Upper lobe of right lung (tissue), 1 donor: ENCODE measurements at regions not wholly inside any gene's neighbourhood (a gene's known extent, or its start where the extent isn't known, plus 50 kb on each side); places are given as distances from the start of the nearest gene placed in this dataset.

Source experiments
- ATAC-seq: fragments of 200-7000 bp; cut with Tn5 transposase; one replicate; pipeline ENCODE4 v1.9.1; 2020; ENCODE audit warnings: mild to moderate bottlenecking, moderate library complexity
- DNase-seq: peaks from one replicate; pipeline ENCODE4 v3.0.0-alpha.2; 2020
- H3K27ac ChIP-seq: fragments of 200-600 bp; one replicate; pipeline ENCODE4 v1.8.0; 2022
- H3K27me3 ChIP-seq: fragments of 200-600 bp; one replicate; pipeline ENCODE4 v1.8.0; 2022; ENCODE audit warnings: mild to moderate bottlenecking
- H3K36me3 ChIP-seq: fragments of 200-600 bp; one replicate; pipeline ENCODE4 v1.8.0; 2022
- H3K4me1 ChIP-seq: fragments of 200-600 bp; one replicate; pipeline ENCODE4 v1.8.0; 2022
- H3K4me3 ChIP-seq: fragments of 200-600 bp; one replicate; pipeline ENCODE4 v1.8.0; 2022; ENCODE audit warnings: mild to moderate bottlenecking
- H3K9me3 ChIP-seq: fragments of 200-600 bp; one replicate; pipeline ENCODE4 v1.8.0; 2022
- CTCF ChIP-seq: fragments of 200-600 bp; IDR thresholded peaks from one replicate; pipeline ENCODE4 v1.8.0; 2022; ENCODE audit warnings: antibody characterized with exemption
- intact Hi-C: fragments of 100-400 bp; cut with DNase I; formaldehyde crosslinking; loops from one replicate; pipeline ENCODE4 v1.11.0; 2022
- donor health status: DM: no; HTN: yes; CAD: no; lungs with severe emphysema.

DNA sequence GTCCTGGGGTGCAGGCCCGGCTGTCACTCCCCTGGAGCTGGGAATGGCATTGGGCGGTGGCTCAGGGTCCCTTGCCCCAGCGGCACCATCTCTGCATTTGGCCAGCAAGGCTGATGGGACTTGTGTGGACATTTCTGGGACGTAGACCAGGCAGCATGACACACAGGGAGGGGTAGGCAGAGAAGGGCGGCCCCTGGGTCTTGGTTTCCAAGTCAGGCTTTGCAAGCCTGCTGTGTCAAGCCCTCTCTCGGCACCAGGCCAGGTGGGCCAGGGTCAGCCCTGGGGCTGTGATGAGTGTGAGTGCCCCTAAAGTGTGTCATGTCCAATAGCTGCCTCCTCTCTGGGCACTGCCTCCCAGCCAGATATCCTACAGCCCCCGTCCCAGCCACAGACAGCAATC is 335.2 kb downstream of the SEC14L1 start:
- Histone ChIP-seq H3K9me3 (no peaks in the 10 kb centered on the region), H3K27me3 (no peaks in the 10 kb centered on the region), H3K4me1 (peaks cover 86% of the 10 kb centered on the region), H3K27ac (no peak overlapping the region), H3K36me3 (no peaks in the 10 kb centered on the region), H3K4me3 (no peak overlapping the region)
- intact Hi-C loops = no loop called here
- no peak for DNase-seq
- no peak for ATAC-seq
- no peak for TF ChIP-seq CTCF

- Histone ChIP-seq H3K27me3 (no peaks in the 10 kb centered on the region), H3K27ac (no peak overlapping the region), H3K36me3 (no peaks in the 10 kb centered on the region), H3K4me1 (peaks cover 82% of the 10 kb centered on the region), H3K9me3 (no peaks in the 10 kb centered on the region), H3K4me3 (no peak overlapping the region)
- no peak for DNase-seq
- no peak for TF ChIP-seq CTCF
- intact Hi-C loops = no loop called here
- no peak for ATAC-seq
Measured at GRCh38 chr17:77476498-77476897, 335.7 kb downstream of the SEC14L1 start.

- Histone ChIP-seq H3K9me3 (no peaks in the 10 kb centered on the region), H3K27me3 (no peaks in the 10 kb centered on the region), H3K4me1 (peaks cover 75% of the 10 kb centered on the region), H3K27ac (no peak overlapping the region), H3K36me3 (peaks cover 3% of the 10 kb centered on the region), H3K4me3 (no peak overlapping the region)
- intact Hi-C loops = no loop called here
- DNase-seq (no peak), ATAC-seq (peak; percentile 3)
- no peak for TF ChIP-seq CTCF
Measured at GRCh38 chr17:77476931-77477805, 336.4 kb downstream of the SEC14L1 start.

DNA sequence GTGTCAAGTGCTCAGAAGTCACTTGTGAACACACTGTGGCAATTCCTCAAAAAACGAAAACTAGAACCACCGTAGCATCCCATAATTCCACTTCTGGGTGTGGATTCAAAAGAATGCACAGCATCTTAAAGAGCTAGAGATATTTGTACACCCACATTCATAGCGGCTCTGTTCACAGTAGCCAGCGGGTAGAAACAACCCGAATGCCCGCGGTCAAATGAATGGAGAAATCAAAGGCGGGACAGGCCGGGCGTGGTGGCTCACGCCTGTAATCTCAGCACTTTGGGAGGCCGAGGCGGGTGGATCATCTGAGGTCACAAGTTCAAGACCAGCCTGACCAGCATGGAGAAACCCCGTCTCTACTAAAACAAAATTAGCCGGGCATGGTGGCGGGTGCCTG is 337.5 kb downstream of the SEC14L1 start:
- DNase-seq = no peak
- no peak for TF ChIP-seq CTCF
- H3K4me1 ChIP-seq = peaks cover 64% of the 10 kb centered on the region
- no peaks in the 10 kb centered on the region for H3K9me3 ChIP-seq
- peaks cover 14% of the 10 kb centered on the region for H3K36me3 ChIP-seq
- H3K4me3 ChIP-seq = no peak overlapping the region
- H3K27me3 ChIP-seq = no peaks in the 10 kb centered on the region
- no peak overlapping the region for H3K27ac ChIP-seq
- intact Hi-C loops = no loop called here
- no peak for ATAC-seq

GRCh38 chr17:77478899-77479298 is 338.1 kb downstream of the SEC14L1 start:
- H3K4me3 ChIP-seq = no peak overlapping the region
- intact Hi-C loops = no loop called here
- ATAC-seq (peak; percentile 27), DNase-seq (no peak)
- no peak overlapping the region for H3K27ac ChIP-seq
- H3K4me1 ChIP-seq = peaks cover 58% of the 10 kb centered on the region
- no peak for TF ChIP-seq CTCF
- peaks cover 19% of the 10 kb centered on the region for H3K36me3 ChIP-seq
- no peaks in the 10 kb centered on the region for H3K27me3 ChIP-seq
- H3K9me3 ChIP-seq = no peaks in the 10 kb centered on the region
